Activated naive CD8-positive, alpha-beta T cell treated with anti-CD3 and anti-CD28 coated beads for 36 hours (primary cell): ENCODE measurements at regions not wholly inside any gene's neighbourhood (a gene's known extent, or its start where the extent isn't known, plus 50 kb on each side); places are given as distances from the start of the nearest gene placed in this dataset.
"Not testable (repeated sequence)": the region's sequence is repeated elsewhere in the genome, so short reads cannot be mapped to it uniquely, and the experiment has no call there.

ENCODE experiments used
- DNase-seq: peaks from one replicate; pipeline ENCODE4 v3.0.0; 2021
- H3K27ac Mint-ChIP-seq: one replicate; pipeline ENCODE4 v1.8.0; 2022; ENCODE audit warnings: mild to moderate bottlenecking, moderate library complexity, mixed read lengths
- H3K27me3 Mint-ChIP-seq: one replicate; pipeline ENCODE4 v1.8.0; 2022; ENCODE audit warnings: mild to moderate bottlenecking, mixed read lengths
- H3K36me3 Mint-ChIP-seq: one replicate; pipeline ENCODE4 v1.8.0; 2021; ENCODE audit warnings: mild to moderate bottlenecking, mixed read lengths
- H3K4me1 Mint-ChIP-seq: one replicate; pipeline ENCODE4 v1.8.0; 2021; ENCODE audit warnings: mixed read lengths
- H3K4me3 Mint-ChIP-seq: one replicate; pipeline ENCODE4 v1.8.0; 2022; ENCODE audit warnings: mild to moderate bottlenecking, moderate library complexity, mixed read lengths
- H3K9me3 Mint-ChIP-seq: one replicate; pipeline ENCODE4 v1.8.0; 2022; ENCODE audit warnings: mixed read lengths

DNA sequence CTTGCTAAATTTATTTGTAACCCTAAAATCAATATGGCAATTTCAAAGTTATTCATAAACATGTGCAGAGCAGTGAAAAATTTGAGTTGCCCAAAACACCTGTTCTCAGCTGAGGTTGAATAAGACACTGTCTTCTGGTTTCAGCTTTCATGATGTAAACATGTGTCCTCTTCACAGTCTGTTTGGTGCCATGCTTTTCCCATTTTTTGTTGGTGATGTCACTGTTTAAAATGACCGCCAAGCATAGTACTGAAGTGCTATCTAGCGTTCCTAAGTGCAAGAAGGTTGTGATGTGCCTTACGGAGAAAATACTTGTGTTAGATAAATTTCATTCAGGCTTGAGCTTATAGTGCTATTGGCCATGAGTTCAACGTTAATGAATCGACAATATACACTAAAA lies 580.8 kb downstream of the ACTL7B start:
- no peak overlapping the region for H3K27ac Mint-ChIP-seq

DNA sequence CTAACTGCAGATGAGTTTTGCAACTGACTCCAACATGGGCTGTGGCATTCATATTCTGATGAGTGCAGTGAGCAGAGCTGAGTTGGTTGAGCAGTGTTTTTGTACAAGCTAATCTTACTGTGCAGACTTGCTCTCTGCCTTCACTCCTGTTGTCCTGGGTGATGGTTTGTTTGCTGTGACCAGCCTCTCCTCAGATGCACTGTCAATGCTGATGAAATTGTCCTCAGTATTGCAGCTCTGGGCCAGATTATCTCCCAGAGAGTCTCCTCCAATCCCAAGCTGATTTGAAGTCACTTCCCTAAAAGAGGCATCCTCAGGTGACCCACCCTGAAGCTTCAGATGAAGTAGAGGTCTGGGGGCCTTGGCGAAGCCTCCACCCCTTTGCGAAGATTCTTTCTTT lies 581.8 kb downstream of the ACTL7B start:
- DNase-seq = no peak
- H3K4me3 Mint-ChIP-seq = no peak overlapping the region
- no peaks in the 10 kb centered on the region for H3K36me3 Mint-ChIP-seq
- no peaks in the 10 kb centered on the region for H3K4me1 Mint-ChIP-seq
- no peak overlapping the region for H3K27ac Mint-ChIP-seq
- peaks cover 8% of the 10 kb centered on the region for H3K9me3 Mint-ChIP-seq
- H3K27me3 Mint-ChIP-seq = no peaks in the 10 kb centered on the region

More for the DNA sequence above, 580.8 kb downstream of the ACTL7B start:
- DNase-seq = no peak
- Mint-ChIP-seq H3K9me3 (peaks cover 8% of the 10 kb centered on the region), H3K4me3 (no peak overlapping the region), H3K27me3 (peaks cover 3% of the 10 kb centered on the region), H3K4me1 (no peaks in the 10 kb centered on the region), H3K36me3 (no peaks in the 10 kb centered on the region)

GRCh38 chr9:108272349-108272899 lies 583.4 kb downstream of the ACTL7B start:
- H3K4me3 Mint-ChIP-seq = no peak overlapping the region
- peaks cover 11% of the 10 kb centered on the region for H3K9me3 Mint-ChIP-seq
- no peak for DNase-seq
- H3K27me3 Mint-ChIP-seq = no peaks in the 10 kb centered on the region
- no peaks in the 10 kb centered on the region for H3K4me1 Mint-ChIP-seq
- no peaks in the 10 kb centered on the region for H3K36me3 Mint-ChIP-seq
- no peak overlapping the region for H3K27ac Mint-ChIP-seq

GRCh38 chr9:108271646-108272348 lies 584.0 kb downstream of the ACTL7B start:
- no peaks in the 10 kb centered on the region for H3K27me3 Mint-ChIP-seq
- H3K36me3 Mint-ChIP-seq = no peaks in the 10 kb centered on the region
- H3K27ac Mint-ChIP-seq = no peak overlapping the region
- H3K9me3 Mint-ChIP-seq = peaks cover 9% of the 10 kb centered on the region
- no peaks in the 10 kb centered on the region for H3K4me1 Mint-ChIP-seq
- no peak overlapping the region for H3K4me3 Mint-ChIP-seq
- no peak for DNase-seq

GRCh38 chr9:108271236-108271635 lies 584.5 kb downstream of the ACTL7B start:
- H3K9me3 Mint-ChIP-seq = peaks cover 6% of the 10 kb centered on the region
- no peak overlapping the region for H3K4me3 Mint-ChIP-seq
- H3K27ac Mint-ChIP-seq = no peak overlapping the region
- no peaks in the 10 kb centered on the region for H3K4me1 Mint-ChIP-seq
- no peak for DNase-seq
- H3K36me3 Mint-ChIP-seq = no peaks in the 10 kb centered on the region
- no peaks in the 10 kb centered on the region for H3K27me3 Mint-ChIP-seq

- no peak for DNase-seq
- no peaks in the 10 kb centered on the region for H3K4me1 Mint-ChIP-seq
- H3K9me3 Mint-ChIP-seq = peaks cover 6% of the 10 kb centered on the region
- no peak overlapping the region for H3K27ac Mint-ChIP-seq
- H3K36me3 Mint-ChIP-seq = no peaks in the 10 kb centered on the region
- H3K4me3 Mint-ChIP-seq = no peak overlapping the region
- no peaks in the 10 kb centered on the region for H3K27me3 Mint-ChIP-seq
Observed at GRCh38 chr9:108270561-108270960, 585.2 kb downstream of the ACTL7B start.

DNA sequence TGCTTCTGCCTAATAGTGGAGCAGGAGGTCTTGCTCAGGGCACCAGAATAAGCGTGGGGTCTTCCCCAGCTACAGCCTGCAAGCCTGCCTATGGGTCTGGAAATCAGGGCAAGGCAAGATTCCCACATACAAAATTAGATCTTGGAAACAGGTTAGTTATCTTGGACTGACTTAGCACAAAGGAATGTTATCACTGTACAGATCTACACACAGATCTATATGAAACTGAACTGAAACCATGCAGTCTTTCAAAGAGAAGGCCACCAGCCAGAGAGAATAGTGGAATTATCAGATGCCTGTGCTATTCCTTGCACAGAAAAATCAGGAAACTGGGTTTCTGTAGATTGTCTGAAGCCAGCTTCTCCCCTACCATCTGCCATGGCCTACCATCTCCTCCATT lies 585.7 kb downstream of the ACTL7B start:
- H3K27me3 Mint-ChIP-seq = no peaks in the 10 kb centered on the region

DNA sequence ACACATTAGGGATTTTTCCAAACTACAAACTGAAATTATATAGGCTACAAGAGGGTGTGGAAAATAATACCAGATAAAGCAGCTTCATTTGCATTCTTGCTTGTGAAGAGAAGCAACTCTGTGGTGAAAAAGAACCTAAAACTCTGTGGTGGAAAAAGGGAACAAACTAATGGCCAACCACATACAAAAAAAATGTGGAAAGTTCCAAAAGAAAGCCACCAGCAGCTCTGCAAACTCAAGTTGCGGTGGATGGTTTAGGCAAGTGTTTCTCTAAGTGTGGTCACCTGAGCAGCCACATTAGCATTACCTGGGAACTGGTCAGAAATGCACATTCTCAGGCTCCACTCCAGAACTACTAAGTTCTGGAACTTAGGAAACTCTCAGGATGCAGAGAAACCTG lies 586.4 kb downstream of the ACTL7B start:
- H3K4me1 Mint-ChIP-seq = no peaks in the 10 kb centered on the region
- no peak for DNase-seq
- H3K9me3 Mint-ChIP-seq = peaks cover 4% of the 10 kb centered on the region
- no peaks in the 10 kb centered on the region for H3K36me3 Mint-ChIP-seq
- H3K4me3 Mint-ChIP-seq = no peak overlapping the region
- no peaks in the 10 kb centered on the region for H3K27me3 Mint-ChIP-seq
- H3K27ac Mint-ChIP-seq = no peak overlapping the region

More for the DNA sequence above, 585.7 kb downstream of the ACTL7B start:
- no peak for DNase-seq
- no peak overlapping the region for H3K4me3 Mint-ChIP-seq
- H3K4me1 Mint-ChIP-seq = no peaks in the 10 kb centered on the region
- H3K27ac Mint-ChIP-seq = no peak overlapping the region
- peaks cover 6% of the 10 kb centered on the region for H3K9me3 Mint-ChIP-seq
- H3K36me3 Mint-ChIP-seq = no peaks in the 10 kb centered on the region

- peaks cover 3% of the 10 kb centered on the region for H3K9me3 Mint-ChIP-seq
- H3K27ac Mint-ChIP-seq = no peak overlapping the region
- no peak overlapping the region for H3K4me3 Mint-ChIP-seq
- H3K27me3 Mint-ChIP-seq = no peaks in the 10 kb centered on the region
- H3K36me3 Mint-ChIP-seq = no peaks in the 10 kb centered on the region
- no peaks in the 10 kb centered on the region for H3K4me1 Mint-ChIP-seq
- DNase-seq = no peak
Observed at GRCh38 chr9:108265065-108265464, 590.7 kb downstream of the ACTL7B start.

- H3K27me3 Mint-ChIP-seq = no peaks in the 10 kb centered on the region
- H3K4me1 Mint-ChIP-seq = no peaks in the 10 kb centered on the region
- H3K4me3 Mint-ChIP-seq = no peak overlapping the region
- H3K36me3 Mint-ChIP-seq = no peaks in the 10 kb centered on the region
- DNase-seq = no peak
- no peak overlapping the region for H3K27ac Mint-ChIP-seq
- peaks cover 3% of the 10 kb centered on the region for H3K9me3 Mint-ChIP-seq
Observed at GRCh38 chr9:108264093-108264492, 591.7 kb downstream of the ACTL7B start.

- Mint-ChIP-seq H3K36me3 (no peaks in the 10 kb centered on the region), H3K9me3 (no peaks in the 10 kb centered on the region), H3K4me3 (no peak overlapping the region), H3K27me3 (no peaks in the 10 kb centered on the region), H3K27ac (no peak overlapping the region), H3K4me1 (no peaks in the 10 kb centered on the region)
- no peak for DNase-seq
Observed at GRCh38 chr9:108262836-108263235, 593.0 kb downstream of the ACTL7B start.

DNA sequence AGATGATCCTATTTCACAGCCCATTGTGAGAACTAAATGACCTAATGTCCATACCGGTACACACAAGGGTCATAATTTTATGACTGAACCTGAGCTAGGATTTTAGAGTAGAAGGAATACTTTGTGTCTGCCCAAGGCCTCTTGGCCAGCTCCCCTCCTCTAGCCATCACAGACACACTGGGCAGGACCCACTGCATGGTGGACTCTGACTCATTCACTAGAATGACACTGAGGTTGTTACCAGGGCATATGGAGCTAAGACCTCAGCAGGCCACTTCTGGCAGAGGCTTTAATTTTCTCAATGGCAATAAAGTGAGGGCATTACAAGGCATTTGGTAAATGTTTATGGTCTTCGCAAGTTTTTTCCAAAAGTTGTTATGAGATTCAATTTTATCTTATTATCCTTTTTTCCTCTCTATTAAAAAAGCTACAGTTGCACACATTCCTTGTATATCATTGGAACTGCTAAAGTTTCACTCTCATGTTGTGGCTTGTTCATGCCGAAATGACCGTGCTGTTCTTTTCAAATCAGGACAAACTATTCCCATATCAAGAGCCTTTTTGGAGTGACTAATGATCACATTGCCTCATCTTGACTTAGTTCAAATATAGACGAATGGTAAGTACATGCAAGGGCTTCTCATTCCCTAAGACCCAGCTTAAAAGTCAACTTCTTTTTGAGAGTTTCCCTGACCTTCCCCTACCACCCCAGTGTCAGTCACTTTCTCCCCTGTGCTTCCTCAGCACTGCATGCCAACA lies 595.7 kb downstream of the ACTL7B start:
- H3K36me3 Mint-ChIP-seq = no peaks in the 10 kb centered on the region

DNA sequence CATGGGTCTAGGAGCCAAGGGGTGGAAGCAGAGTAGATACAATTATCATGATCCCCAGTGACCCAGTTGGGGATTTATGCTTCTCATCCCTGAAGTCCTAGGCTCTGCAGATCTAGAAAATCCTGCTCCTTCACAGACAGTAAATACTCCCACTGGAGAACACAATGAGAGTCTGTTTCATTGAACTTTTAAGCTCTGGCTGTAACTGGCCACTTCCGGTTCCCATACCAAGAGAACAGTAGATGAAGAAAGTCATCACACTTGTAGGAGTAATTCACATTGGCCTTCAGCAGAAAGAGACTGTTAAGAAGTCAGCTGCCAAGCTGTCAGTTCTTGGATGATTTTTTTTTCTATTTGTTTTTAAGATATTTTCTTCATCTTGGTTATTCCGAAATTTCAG lies 597.1 kb downstream of the ACTL7B start:
- H3K27me3 Mint-ChIP-seq = no peaks in the 10 kb centered on the region
- H3K27ac Mint-ChIP-seq = no peak overlapping the region
- H3K36me3 Mint-ChIP-seq = no peaks in the 10 kb centered on the region
- H3K4me3 Mint-ChIP-seq = no peak overlapping the region
- H3K9me3 Mint-ChIP-seq = no peaks in the 10 kb centered on the region
- DNase-seq = no peak
- H3K4me1 Mint-ChIP-seq = no peaks in the 10 kb centered on the region

More for the DNA sequence above, 595.7 kb downstream of the ACTL7B start:
- no peak for DNase-seq
- no peaks in the 10 kb centered on the region for H3K4me1 Mint-ChIP-seq
- H3K9me3 Mint-ChIP-seq = no peaks in the 10 kb centered on the region
- H3K27me3 Mint-ChIP-seq = no peaks in the 10 kb centered on the region
- no peak overlapping the region for H3K4me3 Mint-ChIP-seq
- no peak overlapping the region for H3K27ac Mint-ChIP-seq

GRCh38 chr9:108257382-108257781 lies 598.4 kb downstream of the ACTL7B start:
- no peaks in the 10 kb centered on the region for H3K4me1 Mint-ChIP-seq
- H3K27ac Mint-ChIP-seq = no peak overlapping the region
- no peak overlapping the region for H3K4me3 Mint-ChIP-seq
- DNase-seq = no peak
- H3K36me3 Mint-ChIP-seq = no peaks in the 10 kb centered on the region
- no peaks in the 10 kb centered on the region for H3K27me3 Mint-ChIP-seq
- no peaks in the 10 kb centered on the region for H3K9me3 Mint-ChIP-seq

DNA sequence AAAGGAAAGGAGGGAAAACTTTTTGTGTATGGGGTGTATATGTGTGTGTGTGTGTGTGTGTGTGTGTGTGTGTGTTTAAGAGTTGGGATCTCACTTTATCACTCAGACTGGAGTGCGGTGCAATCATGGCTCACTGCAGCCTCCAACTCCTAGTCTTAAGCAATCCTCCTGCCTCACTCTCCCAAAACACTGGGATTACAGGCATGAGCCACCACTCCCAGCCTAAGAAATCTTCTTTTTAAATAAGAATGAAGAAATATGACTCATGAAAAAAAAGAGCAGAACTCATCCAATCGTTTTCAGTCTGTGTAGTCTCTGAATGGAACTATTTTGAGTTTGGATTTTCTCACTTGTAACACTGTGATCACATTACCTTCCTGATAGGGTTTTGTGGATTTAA lies 601.5 kb downstream of the ACTL7B start:
- DNase-seq = no peak
- Mint-ChIP-seq H3K4me3 (no peak overlapping the region), H3K27me3 (no peaks in the 10 kb centered on the region), H3K4me1 (no peaks in the 10 kb centered on the region), H3K9me3 (no peaks in the 10 kb centered on the region), H3K27ac (no peak overlapping the region), H3K36me3 (no peaks in the 10 kb centered on the region)

- H3K9me3 Mint-ChIP-seq, H3K36me3 Mint-ChIP-seq, H3K4me3 Mint-ChIP-seq, H3K27me3 Mint-ChIP-seq, H3K27ac Mint-ChIP-seq, H3K4me1 Mint-ChIP-seq, DNase-seq: not testable (repeated sequence)
Observed at GRCh38 chr9:108247391-108247790, 608.4 kb downstream of the ACTL7B start.
